ENCODE measurements at regions not wholly inside any gene's neighbourhood (a gene's known extent, or its start where the extent isn't known, plus 50 kb on each side); places are given as distances from the start of the nearest gene placed in this dataset.

- no peak overlapping the region for H2AFZ ChIP-seq (ENCODE audit: low read depth)
- ChIA-PET CTCF (no interaction called here), POLR2A (no interaction called here)
- no peak overlapping the region for H3K4me2 ChIP-seq
- 49% methylated on average over 7 of the region's 7 CpGs for WGBS (ENCODE audit: low lambda C conversion rate)
- TF ChIP-seq SMC3 (IDR thresholded peaks at IDR 0.05; ENCODE audit: low read depth, low read length) (no peak), YY1 (IDR thresholded peaks at IDR 0.05; ENCODE audit: low read depth) (no peak)
- TF ChIP-seq, protein P1, sequence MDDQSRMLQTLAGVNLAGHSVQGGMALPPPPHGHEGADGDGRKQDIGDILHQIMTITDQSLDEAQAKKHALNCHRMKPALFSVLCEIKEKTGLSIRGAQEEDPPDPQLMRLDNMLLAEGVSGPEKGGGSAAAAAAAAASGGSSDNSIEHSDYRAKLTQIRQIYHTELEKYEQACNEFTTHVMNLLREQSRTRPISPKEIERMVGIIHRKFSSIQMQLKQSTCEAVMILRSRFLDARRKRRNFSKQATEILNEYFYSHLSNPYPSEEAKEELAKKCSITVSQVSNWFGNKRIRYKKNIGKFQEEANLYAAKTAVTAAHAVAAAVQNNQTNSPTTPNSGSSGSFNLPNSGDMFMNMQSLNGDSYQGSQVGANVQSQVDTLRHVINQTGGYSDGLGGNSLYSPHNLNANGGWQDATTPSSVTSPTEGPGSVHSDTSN (IDR thresholded peaks at IDR 0.05) = no peak
- DNase-seq = no peak
- no peaks in the 10 kb centered on the region for H3K9me3 ChIP-seq
- H3K9ac ChIP-seq = no peak overlapping the region
- H3F3A ChIP-seq (replicated peaks; ENCODE audit: insufficient read depth) = no peaks in the 10 kb centered on the region
- H3K36me3 ChIP-seq (replicated peaks in 1 of 2; ENCODE audit: control insufficient read depth in 1 of 2, insufficient read depth in 2 of 2, low read length in 1 of 2) = no peaks in the 10 kb centered on the region
- H3K27ac ChIP-seq (ENCODE audit: low read depth in 2 of 2, low read length in 1 of 2) = no peak overlapping the region
- peaks cover 50% of the 10 kb centered on the region for H3K27me3 ChIP-seq (ENCODE audit: insufficient read depth)
- no peak overlapping the region for H3K4me3 ChIP-seq (ENCODE audit: low read depth in 2 of 2, low read length in 1 of 2)
- H3K9me2 ChIP-seq = no peaks in the 10 kb centered on the region
- no peaks in the 10 kb centered on the region for H4K20me1 ChIP-seq (ENCODE audit: insufficient read depth)
- no peaks in the 10 kb centered on the region for H3K79me2 ChIP-seq (ENCODE audit: insufficient read depth)
- no peaks in the 10 kb centered on the region; a peak in 1 of 4 replicates for H3K4me1 ChIP-seq (ENCODE audit: control insufficient read depth in 1 of 2, insufficient read depth in 2 of 2, low read depth in 1 of 2, low read length in 1 of 2)
These were observed 119.6 kb downstream of the PXDC1 start for GRCh38 chr6:3631877-3632276.

- H4K20me1 ChIP-seq (ENCODE audit: insufficient read depth) = no peaks in the 10 kb centered on the region
- 44% methylated on average over 3 of the region's 3 CpGs for WGBS (ENCODE audit: low lambda C conversion rate)
- TF ChIP-seq GABPA (IDR thresholded peaks at IDR 0.05; ENCODE audit: low read depth) (no peak), RXRA (IDR thresholded peaks at IDR 0.05; ENCODE audit: borderline replicate concordance, low read depth) (no peak), MXI1 (IDR thresholded peaks at IDR 0.05; ENCODE audit: low read depth, low read length) (no peak), FOSL2 (IDR thresholded peaks at IDR 0.05; ENCODE audit: borderline replicate concordance, low read depth) (no peak), GATA2 (CRISPR knock-in tag; IDR thresholded peaks at IDR 0.05) (no peak)
- TF ChIP-seq, protein P2, sequence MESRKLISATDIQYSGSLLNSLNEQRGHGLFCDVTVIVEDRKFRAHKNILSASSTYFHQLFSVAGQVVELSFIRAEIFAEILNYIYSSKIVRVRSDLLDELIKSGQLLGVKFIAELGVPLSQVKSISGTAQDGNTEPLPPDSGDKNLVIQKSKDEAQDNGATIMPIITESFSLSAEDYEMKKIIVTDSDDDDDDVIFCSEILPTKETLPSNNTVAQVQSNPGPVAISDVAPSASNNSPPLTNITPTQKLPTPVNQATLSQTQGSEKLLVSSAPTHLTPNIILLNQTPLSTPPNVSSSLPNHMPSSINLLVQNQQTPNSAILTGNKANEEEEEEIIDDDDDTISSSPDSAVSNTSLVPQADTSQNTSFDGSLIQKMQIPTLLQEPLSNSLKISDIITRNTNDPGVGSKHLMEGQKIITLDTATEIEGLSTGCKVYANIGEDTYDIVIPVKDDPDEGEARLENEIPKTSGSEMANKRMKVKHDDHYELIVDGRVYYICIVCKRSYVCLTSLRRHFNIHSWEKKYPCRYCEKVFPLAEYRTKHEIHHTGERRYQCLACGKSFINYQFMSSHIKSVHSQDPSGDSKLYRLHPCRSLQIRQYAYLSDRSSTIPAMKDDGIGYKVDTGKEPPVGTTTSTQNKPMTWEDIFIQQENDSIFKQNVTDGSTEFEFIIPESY (IDR thresholded peaks at IDR 0.05; ENCODE audit: borderline replicate concordance, low read depth) = no peak
- TF ChIP-seq, protein P3, sequence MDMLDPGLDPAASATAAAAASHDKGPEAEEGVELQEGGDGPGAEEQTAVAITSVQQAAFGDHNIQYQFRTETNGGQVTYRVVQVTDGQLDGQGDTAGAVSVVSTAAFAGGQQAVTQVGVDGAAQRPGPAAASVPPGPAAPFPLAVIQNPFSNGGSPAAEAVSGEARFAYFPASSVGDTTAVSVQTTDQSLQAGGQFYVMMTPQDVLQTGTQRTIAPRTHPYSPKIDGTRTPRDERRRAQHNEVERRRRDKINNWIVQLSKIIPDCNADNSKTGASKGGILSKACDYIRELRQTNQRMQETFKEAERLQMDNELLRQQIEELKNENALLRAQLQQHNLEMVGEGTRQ (IDR thresholded peaks at IDR 0.05; ENCODE audit: borderline replicate concordance, low read depth, low read length) = no peak
- H2AFZ ChIP-seq (ENCODE audit: low read depth) = no peak overlapping the region
- H3F3A ChIP-seq (replicated peaks; ENCODE audit: insufficient read depth) = no peaks in the 10 kb centered on the region
- no peak overlapping the region for H3K9ac ChIP-seq
- no peaks in the 10 kb centered on the region for H3K9me3 ChIP-seq
- DNase-seq = no peak
- no peak overlapping the region for H3K4me3 ChIP-seq (ENCODE audit: low read depth in 2 of 2, low read length in 1 of 2)
- H3K79me2 ChIP-seq (ENCODE audit: insufficient read depth) = no peaks in the 10 kb centered on the region
- H3K36me3 ChIP-seq (replicated peaks in 1 of 2; ENCODE audit: control insufficient read depth in 1 of 2, insufficient read depth in 2 of 2, low read length in 1 of 2) = no peaks in the 10 kb centered on the region
- H3K9me2 ChIP-seq = no peaks in the 10 kb centered on the region
- no peak overlapping the region for H3K4me2 ChIP-seq
- no peaks in the 10 kb centered on the region; a peak in 1 of 4 replicates for H3K4me1 ChIP-seq (ENCODE audit: control insufficient read depth in 1 of 2, insufficient read depth in 2 of 2, low read depth in 1 of 2, low read length in 1 of 2)
- POLR2A ChIA-PET = no interaction called here
- CTCF ChIA-PET = no interaction called here
- H3K27ac ChIP-seq (ENCODE audit: low read depth in 2 of 2, low read length in 1 of 2) = no peak overlapping the region
- peaks cover 50% of the 10 kb centered on the region for H3K27me3 ChIP-seq (ENCODE audit: insufficient read depth)
These were observed 120.3 kb downstream of the PXDC1 start for GRCh38 chr6:3631186-3631585.

Measured in SK-N-SH (cell line).